Ascending aorta (tissue), 2 donors: ENCODE measurements at regions not wholly inside any gene's neighbourhood (a gene's known extent, or its start where the extent isn't known, plus 50 kb on each side); places are given as distances from the start of the nearest gene placed in this dataset.

Experiments
- DNase-seq, 2 donors: peaks; one replicate each; pipeline ENCODE4 v3.0.0-alpha.2; 2019; ENCODE audit warnings: low spot score in 2 of 2
- H3K27ac ChIP-seq, 2 donors: fragments of 200-600 bp; sonication (generic); one replicate each; pipeline ENCODE4 v1.5.1; 2016 to 2017; ENCODE audit warnings: mild to moderate bottlenecking in 1 of 2
- H3K27me3 ChIP-seq: fragments of 200-600 bp; sonication (generic); one replicate; pipeline ENCODE4 v1.5.1; 2017
- H3K36me3 ChIP-seq, 2 donors: fragments of 200-600 bp; sonication (generic); one replicate each; pipeline ENCODE4 v1.5.1; 2016
- H3K4me1 ChIP-seq, 2 donors: fragments of 200-600 bp; sonication (generic); one replicate each; pipeline ENCODE4 v1.5.1; 2016 to 2017; ENCODE audit warnings: mild to moderate bottlenecking in 1 of 2
- H3K4me3 ChIP-seq, 2 donors: fragments of 200-600 bp; sonication (generic); one replicate each; pipeline ENCODE4 v1.5.1; 2016 to 2017; ENCODE audit warnings: mild to moderate bottlenecking in 1 of 2
- H3K9me3 ChIP-seq, 2 donors: fragments of 200-600 bp; sonication (generic); one replicate each; pipeline ENCODE4 v1.5.1; 2016
- intact Hi-C: fragments of 100-400 bp; cut with DNase I; formaldehyde crosslinking; loops from one replicate; pipeline ENCODE4 v1.15.1; 2023
- TF ChIP-seq, protein P1 (sequence below), 3 experiments: fragments of 200-600 bp in 2 of 3; fragments of 450-650 bp in 1 of 3; sonication (generic) in 2 of 3; IDR thresholded peaks; one replicate each; pipeline ENCODE4 v1.5.1; 2016 to 2019; ENCODE audit warnings: antibody characterized with exemption in 3 of 3, mild to moderate bottlenecking in 1 of 3, moderate library complexity in 1 of 3

GRCh38 chr15:25624504-25625177 lies 185.8 kb upstream of the UBE3A start:
- Histone ChIP-seq H3K36me3 (no peaks in the 10 kb centered on the region), H3K27ac (no peak overlapping the region), H3K9me3 (no peaks in the 10 kb centered on the region), H3K27me3 (no peaks in the 10 kb centered on the region), H3K4me3 (no peak overlapping the region), H3K4me1 (no peaks in the 10 kb centered on the region)
- intact Hi-C loops, result no loop called here
- DNase-seq, result no peak
- TF ChIP-seq, protein P1, sequence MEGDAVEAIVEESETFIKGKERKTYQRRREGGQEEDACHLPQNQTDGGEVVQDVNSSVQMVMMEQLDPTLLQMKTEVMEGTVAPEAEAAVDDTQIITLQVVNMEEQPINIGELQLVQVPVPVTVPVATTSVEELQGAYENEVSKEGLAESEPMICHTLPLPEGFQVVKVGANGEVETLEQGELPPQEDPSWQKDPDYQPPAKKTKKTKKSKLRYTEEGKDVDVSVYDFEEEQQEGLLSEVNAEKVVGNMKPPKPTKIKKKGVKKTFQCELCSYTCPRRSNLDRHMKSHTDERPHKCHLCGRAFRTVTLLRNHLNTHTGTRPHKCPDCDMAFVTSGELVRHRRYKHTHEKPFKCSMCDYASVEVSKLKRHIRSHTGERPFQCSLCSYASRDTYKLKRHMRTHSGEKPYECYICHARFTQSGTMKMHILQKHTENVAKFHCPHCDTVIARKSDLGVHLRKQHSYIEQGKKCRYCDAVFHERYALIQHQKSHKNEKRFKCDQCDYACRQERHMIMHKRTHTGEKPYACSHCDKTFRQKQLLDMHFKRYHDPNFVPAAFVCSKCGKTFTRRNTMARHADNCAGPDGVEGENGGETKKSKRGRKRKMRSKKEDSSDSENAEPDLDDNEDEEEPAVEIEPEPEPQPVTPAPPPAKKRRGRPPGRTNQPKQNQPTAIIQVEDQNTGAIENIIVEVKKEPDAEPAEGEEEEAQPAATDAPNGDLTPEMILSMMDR (IDR thresholded peaks at IDR 0.05), result no peak

GRCh38 chr15:25623708-25624107 lies 184.9 kb upstream of the UBE3A start:
- Histone ChIP-seq H3K36me3 (no peaks in the 10 kb centered on the region), H3K4me3 (no peak overlapping the region), H3K27me3 (no peaks in the 10 kb centered on the region), H3K9me3 (no peaks in the 10 kb centered on the region), H3K4me1 (no peaks in the 10 kb centered on the region), H3K27ac (no peak overlapping the region)
- no peak for DNase-seq
- TF ChIP-seq, protein P1 (IDR thresholded peaks at IDR 0.05), result no peak
- intact Hi-C loops, result no loop called here

DNA sequence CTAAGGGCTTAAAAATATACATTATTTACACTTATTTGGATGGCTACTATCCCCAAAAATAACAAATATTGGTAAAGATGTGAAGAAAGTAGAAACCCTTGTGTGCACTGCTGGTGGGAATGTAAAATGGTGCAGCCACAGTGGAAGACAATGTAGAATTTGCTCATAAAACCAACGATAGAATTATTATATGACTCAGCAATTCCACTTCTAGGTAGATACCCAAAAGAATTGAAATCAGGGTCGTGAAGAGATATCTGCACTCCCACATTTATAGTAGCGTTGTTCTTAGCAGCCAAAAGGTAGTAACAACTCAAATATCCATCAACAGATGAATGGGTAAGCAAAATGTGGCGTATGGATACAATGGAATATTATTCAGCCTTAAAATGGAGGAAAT lies 181.6 kb upstream of the UBE3A start:
- TF ChIP-seq, protein P1 (IDR thresholded peaks at IDR 0.05), result no peak
- no peaks in the 10 kb centered on the region for H3K36me3 ChIP-seq

DNA sequence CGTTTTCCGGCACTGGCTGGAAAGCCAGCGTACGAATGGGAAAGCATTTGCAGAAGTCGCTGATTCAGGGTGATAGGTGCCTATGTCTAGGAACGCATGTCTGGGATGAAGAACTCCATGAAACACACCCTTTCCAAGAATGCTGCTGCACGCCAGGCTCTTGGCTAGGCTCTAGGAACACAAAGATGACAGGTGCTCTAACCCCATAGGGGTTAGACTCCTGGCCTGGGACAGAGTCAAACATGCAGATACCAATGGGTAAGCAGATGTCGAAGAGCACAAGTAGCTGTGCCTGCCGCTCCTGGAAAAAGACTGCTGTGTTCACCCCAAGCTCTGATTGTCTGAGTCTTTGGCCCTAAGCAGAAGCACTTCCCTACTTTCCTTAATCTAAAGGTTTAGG lies 180.9 kb upstream of the UBE3A start:
- no peaks in the 10 kb centered on the region for H3K9me3 ChIP-seq
- TF ChIP-seq, protein P1 (IDR thresholded peaks at IDR 0.05), result no peak
- no peak for DNase-seq
- no peak overlapping the region for H3K27ac ChIP-seq
- no peaks in the 10 kb centered on the region for H3K36me3 ChIP-seq
- H3K4me3 ChIP-seq, result no peak overlapping the region
- H3K4me1 ChIP-seq, result no peaks in the 10 kb centered on the region
- intact Hi-C loops, result no loop called here
- H3K27me3 ChIP-seq, result no peaks in the 10 kb centered on the region

More for the DNA sequence above, 181.6 kb upstream of the UBE3A start:
- Histone ChIP-seq H3K27me3 (no peaks in the 10 kb centered on the region), H3K4me3 (no peak overlapping the region), H3K27ac (no peak overlapping the region), H3K4me1 (no peaks in the 10 kb centered on the region), H3K9me3 (no peaks in the 10 kb centered on the region)
- DNase-seq, result no peak
- intact Hi-C loops, result no loop called here

GRCh38 chr15:25619076-25619475 lies 180.3 kb upstream of the UBE3A start:
- intact Hi-C loops, result no loop called here
- no peak for DNase-seq
- Histone ChIP-seq H3K9me3 (no peaks in the 10 kb centered on the region), H3K27ac (no peak overlapping the region), H3K27me3 (no peaks in the 10 kb centered on the region), H3K4me3 (no peak overlapping the region), H3K4me1 (no peaks in the 10 kb centered on the region), H3K36me3 (no peaks in the 10 kb centered on the region)
- TF ChIP-seq, protein P1 (IDR thresholded peaks at IDR 0.05), result no peak

GRCh38 chr15:25618161-25618560 lies 179.3 kb upstream of the UBE3A start:
- DNase-seq, result no peak
- Histone ChIP-seq H3K36me3 (no peaks in the 10 kb centered on the region), H3K9me3 (no peaks in the 10 kb centered on the region), H3K4me3 (no peak overlapping the region), H3K27ac (no peak overlapping the region), H3K4me1 (no peaks in the 10 kb centered on the region), H3K27me3 (no peaks in the 10 kb centered on the region)
- TF ChIP-seq, protein P1 (IDR thresholded peaks at IDR 0.05), result no peak
- intact Hi-C loops, result no loop called here
